WERI-Rb-1 (cell line): ENCODE measurements at regions not wholly inside any gene's neighbourhood (a gene's known extent, or its start where the extent isn't known, plus 50 kb on each side); places are given as distances from the start of the nearest gene placed in this dataset.

Source experiments
- DNase-seq: peaks from one replicate; pipeline ENCODE4 v3.0.0-alpha.2; 2020
- H3K27ac ChIP-seq: fragments of 250-450 bp; sonication (Bioruptor Pico); 2 replicates; pipeline ENCODE4 v1.5.1; 2020; ENCODE audit warnings: mild to moderate bottlenecking, moderate library complexity
- H3K27me3 ChIP-seq: fragments of 250-450 bp; sonication (Bioruptor Pico); 2 replicates; pipeline ENCODE4 v1.5.1; 2021; ENCODE audit warnings: mild to moderate bottlenecking, low read depth, moderate library complexity; ENCODE audit not compliant: insufficient read depth, severe bottlenecking
- H3K36me3 ChIP-seq: fragments of 250-450 bp; sonication (Bioruptor Pico); 2 replicates; pipeline ENCODE4 v1.5.1; 2020; ENCODE audit warnings: mild to moderate bottlenecking, moderate library complexity
- H3K4me3 ChIP-seq: 2 replicates; pipeline ENCODE4 v1.5.1; 2011; ENCODE audit warnings: low read depth, mild to moderate bottlenecking, control low read depth, low read length
- H3K9me3 ChIP-seq: fragments of 250-450 bp; sonication (Bioruptor Pico); 2 replicates; pipeline ENCODE4 v1.5.1; 2021; ENCODE audit warnings: mild to moderate bottlenecking, moderate library complexity; ENCODE audit not compliant: severe bottlenecking
- TF ChIP-seq, protein P1 (sequence below): IDR thresholded peaks from 2 replicates; pipeline ENCODE4 v1.5.1; 2011; ENCODE audit warnings: low read depth, mild to moderate bottlenecking, control low read depth, inconsistent platforms, low read length

DNA sequence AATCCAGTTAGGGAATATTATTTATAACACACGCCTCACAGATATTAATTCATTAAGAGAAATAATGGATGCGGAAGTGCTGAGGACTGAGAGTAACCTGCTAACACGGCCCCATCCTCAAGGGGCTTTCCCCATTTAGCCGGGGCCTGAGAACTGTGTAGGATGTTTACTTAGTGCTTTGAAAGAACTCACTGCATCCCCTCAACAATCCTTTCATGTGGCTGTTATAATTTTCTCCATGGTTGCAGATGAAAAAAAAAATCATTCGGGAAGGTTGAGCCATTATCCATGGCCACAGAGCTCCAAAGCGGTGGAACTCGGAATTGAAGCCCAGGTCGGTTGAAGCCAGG is 98.2 kb downstream of the ING1 start:
- no peak for DNase-seq
- Histone ChIP-seq H3K4me3 (no peak overlapping the region), H3K36me3 (no peaks in the 10 kb centered on the region), H3K27me3 (no peaks in the 10 kb centered on the region), H3K27ac (no peak overlapping the region), H3K9me3 (no peaks in the 10 kb centered on the region)
- TF ChIP-seq, protein P1, sequence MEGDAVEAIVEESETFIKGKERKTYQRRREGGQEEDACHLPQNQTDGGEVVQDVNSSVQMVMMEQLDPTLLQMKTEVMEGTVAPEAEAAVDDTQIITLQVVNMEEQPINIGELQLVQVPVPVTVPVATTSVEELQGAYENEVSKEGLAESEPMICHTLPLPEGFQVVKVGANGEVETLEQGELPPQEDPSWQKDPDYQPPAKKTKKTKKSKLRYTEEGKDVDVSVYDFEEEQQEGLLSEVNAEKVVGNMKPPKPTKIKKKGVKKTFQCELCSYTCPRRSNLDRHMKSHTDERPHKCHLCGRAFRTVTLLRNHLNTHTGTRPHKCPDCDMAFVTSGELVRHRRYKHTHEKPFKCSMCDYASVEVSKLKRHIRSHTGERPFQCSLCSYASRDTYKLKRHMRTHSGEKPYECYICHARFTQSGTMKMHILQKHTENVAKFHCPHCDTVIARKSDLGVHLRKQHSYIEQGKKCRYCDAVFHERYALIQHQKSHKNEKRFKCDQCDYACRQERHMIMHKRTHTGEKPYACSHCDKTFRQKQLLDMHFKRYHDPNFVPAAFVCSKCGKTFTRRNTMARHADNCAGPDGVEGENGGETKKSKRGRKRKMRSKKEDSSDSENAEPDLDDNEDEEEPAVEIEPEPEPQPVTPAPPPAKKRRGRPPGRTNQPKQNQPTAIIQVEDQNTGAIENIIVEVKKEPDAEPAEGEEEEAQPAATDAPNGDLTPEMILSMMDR = no peak

DNA sequence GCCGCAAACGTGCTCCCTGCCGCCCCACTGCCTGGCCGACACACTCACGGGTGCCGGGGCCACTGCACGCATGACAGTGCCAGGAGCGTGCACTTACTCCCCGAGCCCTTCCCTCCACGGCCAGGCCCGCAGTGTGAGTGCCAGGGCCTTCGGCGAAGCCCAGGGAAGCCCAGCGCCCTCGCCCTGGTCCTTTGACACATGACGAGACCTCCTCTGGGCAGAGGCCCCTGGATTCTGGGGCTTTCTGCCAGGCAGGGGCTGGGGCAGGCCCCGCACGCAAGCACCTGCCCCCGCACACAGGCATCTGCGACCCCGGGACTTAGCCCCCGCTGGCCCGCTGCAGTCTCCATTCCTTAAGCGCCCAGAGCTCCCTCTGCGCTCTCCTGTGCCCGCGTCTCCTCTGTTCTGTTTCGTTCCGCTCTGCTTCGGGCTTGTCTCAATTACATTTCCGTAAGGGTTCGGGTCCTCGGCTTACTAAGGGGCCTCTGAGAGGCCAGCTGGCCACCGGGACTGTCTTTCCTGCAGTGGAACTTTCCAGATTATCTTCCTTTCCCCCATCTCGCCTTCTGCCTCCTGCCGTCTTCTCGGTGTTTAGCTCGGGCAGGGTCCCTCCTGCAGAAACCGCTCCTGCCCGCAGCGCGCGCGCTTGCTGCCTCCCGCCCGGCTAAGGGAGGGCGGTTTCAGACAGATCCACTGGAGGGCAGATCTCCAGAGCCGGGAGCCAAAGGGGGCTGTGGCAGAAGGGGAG is 98.8 kb downstream of the ING1 start:
- TF ChIP-seq, protein P1 = no peak
- H3K27ac ChIP-seq = no peak overlapping the region
- no peak overlapping the region for H3K4me3 ChIP-seq
- DNase-seq = no peak
- no peaks in the 10 kb centered on the region for H3K27me3 ChIP-seq
- H3K9me3 ChIP-seq = no peaks in the 10 kb centered on the region
- H3K36me3 ChIP-seq = no peaks in the 10 kb centered on the region

DNA sequence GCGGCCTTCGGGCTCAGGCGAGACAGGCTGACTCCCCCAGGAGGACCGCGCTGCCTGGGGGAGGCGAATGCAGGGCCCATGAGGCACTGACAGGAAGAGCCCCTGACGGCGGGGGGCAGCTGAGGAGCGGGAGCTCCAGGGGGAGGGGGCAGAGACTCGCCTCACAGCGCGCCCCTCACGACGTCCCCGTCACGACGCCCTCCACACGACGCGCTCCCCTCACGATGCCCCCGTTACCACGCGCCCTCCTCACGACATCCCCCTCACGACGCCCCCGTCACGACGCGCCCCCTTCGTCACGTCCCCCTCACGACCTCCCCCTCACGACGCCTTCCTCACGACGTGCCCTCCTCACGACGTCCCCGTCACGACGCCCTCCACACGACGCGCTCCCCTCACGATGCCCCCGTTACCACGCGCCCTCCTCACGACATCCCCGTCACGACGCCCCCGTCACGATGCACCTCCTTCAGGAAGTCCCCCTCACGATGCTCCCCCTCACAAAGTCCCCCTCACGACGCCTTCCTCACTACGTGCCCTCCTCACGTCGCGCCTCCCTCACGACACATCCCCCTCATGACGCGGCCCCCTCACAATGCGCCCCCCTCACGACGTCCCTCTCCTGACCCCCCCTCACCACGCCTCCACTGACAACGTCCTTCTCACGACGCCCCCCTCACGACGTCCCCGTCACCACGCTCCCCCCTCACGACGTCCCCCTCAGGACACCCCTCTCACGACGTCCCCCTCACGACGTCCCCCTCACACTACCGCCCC is 99.6 kb downstream of the ING1 start:
- Histone ChIP-seq H3K4me3 (no peak overlapping the region), H3K27me3 (no peaks in the 10 kb centered on the region), H3K9me3 (no peaks in the 10 kb centered on the region), H3K36me3 (no peaks in the 10 kb centered on the region), H3K27ac (no peak overlapping the region)
- TF ChIP-seq, protein P1 = no peak
- DNase-seq = no peak

DNA sequence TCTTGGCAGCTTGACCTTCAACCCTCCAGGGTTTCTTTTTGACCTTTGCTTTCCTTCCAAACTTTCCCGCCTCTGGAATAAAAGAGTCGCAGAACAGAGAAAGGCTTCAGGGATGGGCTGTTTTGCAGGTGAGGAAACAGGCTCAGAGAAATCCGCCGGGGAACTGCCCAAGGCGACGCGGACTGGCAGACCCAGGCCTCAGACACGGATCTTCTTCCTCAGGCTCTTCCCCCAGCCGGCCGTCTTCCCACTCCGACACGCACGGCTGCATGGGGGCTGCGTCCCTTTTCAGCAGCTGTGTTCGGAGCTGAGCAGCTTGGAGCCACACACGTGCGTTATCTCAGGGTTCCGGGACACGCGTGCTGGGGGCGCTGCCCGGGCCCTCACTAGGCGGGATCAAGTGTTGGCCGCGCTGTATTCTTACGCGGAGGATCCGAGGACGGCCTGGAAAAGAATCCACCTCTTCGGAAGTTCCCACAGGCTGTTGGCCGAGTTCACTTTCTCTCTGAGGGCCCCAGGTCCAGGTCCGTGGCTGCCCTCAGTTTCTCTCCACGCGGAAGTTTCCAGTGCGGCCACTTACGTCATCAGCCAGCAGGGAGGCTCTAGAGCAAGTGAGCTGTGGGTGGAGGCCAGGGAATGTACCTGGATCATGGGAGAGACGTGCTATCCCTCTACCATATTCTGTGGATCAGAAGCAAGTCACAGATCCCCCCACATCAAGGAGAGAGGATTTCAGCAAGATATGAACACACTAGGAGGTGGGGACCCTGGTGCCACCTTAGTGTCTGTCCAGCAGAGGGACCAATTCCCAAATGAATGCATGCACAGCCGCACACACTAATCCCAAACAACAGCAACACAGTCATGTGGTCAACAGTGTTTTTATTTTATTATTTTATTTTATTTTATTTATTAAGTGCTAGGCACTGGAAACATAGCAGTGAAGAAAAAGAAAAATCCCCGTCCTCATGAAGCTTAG is 100.4 kb downstream of the ING1 start:
- no peak overlapping the region for H3K27ac ChIP-seq
- no peaks in the 10 kb centered on the region for H3K27me3 ChIP-seq
- H3K9me3 ChIP-seq = no peaks in the 10 kb centered on the region
- TF ChIP-seq, protein P1 = peak; percentile 73
- no peak overlapping the region for H3K4me3 ChIP-seq
- no peaks in the 10 kb centered on the region for H3K36me3 ChIP-seq
- peak; percentile 61 for DNase-seq

DNA sequence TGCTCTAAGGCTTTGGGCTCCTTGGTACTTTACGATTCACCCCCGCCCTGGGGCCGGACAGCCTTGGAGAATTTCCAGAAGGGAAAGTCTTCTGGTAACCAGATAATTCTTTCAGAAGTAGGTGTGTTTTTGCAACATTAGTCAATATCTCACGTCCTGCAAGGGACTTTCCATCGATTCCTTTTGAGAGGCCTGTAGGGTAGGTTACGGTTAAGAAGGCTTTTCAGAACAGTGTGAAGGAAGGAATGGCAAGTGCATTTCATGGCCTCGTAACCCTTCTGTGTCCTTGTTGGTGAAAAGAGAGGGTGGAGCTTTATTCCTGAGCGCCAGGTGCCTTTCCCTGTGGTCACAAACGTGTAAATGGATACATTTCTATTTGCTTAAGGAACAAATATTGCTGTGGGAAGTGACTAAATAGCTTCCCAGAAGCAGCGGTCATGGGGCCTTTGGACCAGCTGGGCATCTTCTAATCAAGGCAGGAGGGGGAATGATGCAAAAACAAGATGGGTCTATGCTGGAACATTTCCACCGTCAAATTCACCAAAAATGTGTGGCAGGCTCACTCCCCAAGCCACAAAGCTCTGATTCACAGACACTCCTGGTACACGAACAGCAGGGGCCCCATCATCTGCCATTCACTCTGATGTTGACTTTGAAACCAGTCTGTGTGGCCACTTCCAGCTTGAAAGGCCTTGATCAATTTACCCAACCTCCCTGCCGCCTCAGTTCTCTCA is 99.2 kb downstream of the ANKRD10 start:
- DNase-seq = no peak
- TF ChIP-seq, protein P1 = no peak
- no peaks in the 10 kb centered on the region for H3K36me3 ChIP-seq
- H3K9me3 ChIP-seq = no peaks in the 10 kb centered on the region
- H3K4me3 ChIP-seq = no peak overlapping the region
- H3K27me3 ChIP-seq = no peaks in the 10 kb centered on the region
- H3K27ac ChIP-seq = no peak overlapping the region
